ENCODE measurements at regions not wholly inside any gene's neighbourhood (a gene's known extent, or its start where the extent isn't known, plus 50 kb on each side); places are given as distances from the start of the nearest gene placed in this dataset.

GRCh38 chr15:55126111-55126510 is 70.6 kb downstream of the RSL24D1 start:
- POLR2A ChIA-PET: no interaction called here
- no peak for DNase-seq (ENCODE audit: extremely low spot score)
- CTCF ChIA-PET: no interaction called here
- TF ChIP-seq ELF4 (IDR thresholded peaks at IDR 0.05) (no peak), CTBP1 (IDR thresholded peaks at IDR 0.05; ENCODE audit: borderline replicate concordance) (no peak), ZNF384 (IDR thresholded peaks at IDR 0.05) (no peak), BHLHE40 (IDR thresholded peaks at IDR 0.05; ENCODE audit: borderline replicate concordance) (no peak), SUZ12 (IDR thresholded peaks at IDR 0.05) (no peak), FOXA1 (IDR thresholded peaks at IDR 0.05) (no peak)

GRCh38 chr15:55124616-55125015 is 72.1 kb downstream of the RSL24D1 start:
- TF ChIP-seq FOXM1 (IDR thresholded peaks at IDR 0.05; ENCODE audit: borderline replicate concordance): no peak
- TF ChIP-seq SP1 (IDR thresholded peaks at IDR 0.05): no peak
- TF ChIP-seq TARDBP (IDR thresholded peaks at IDR 0.05): no peak
- TF ChIP-seq ZNF384 (IDR thresholded peaks at IDR 0.05): no peak
- TF ChIP-seq ARNT (IDR thresholded peaks at IDR 0.05): no peak
- no peak for TF ChIP-seq FOXK2 (IDR thresholded peaks at IDR 0.05)
- no peak for TF ChIP-seq BHLHE40 (IDR thresholded peaks at IDR 0.05; ENCODE audit: borderline replicate concordance)
- CTCF ChIA-PET: no interaction called here
- POLR2A ChIA-PET: no interaction called here
- DNase-seq (ENCODE audit: extremely low spot score): no peak

- no peak for TF ChIP-seq BHLHE40 (IDR thresholded peaks at IDR 0.05; ENCODE audit: borderline replicate concordance)
- no peak for TF ChIP-seq HDGF (IDR thresholded peaks at IDR 0.05; ENCODE audit: borderline replicate concordance)
- no peak for TF ChIP-seq CTBP1 (IDR thresholded peaks at IDR 0.05; ENCODE audit: borderline replicate concordance)
- no peak for TF ChIP-seq ARNT (IDR thresholded peaks at IDR 0.05)
- no peak for TF ChIP-seq FOXK2 (IDR thresholded peaks at IDR 0.05)
- TF ChIP-seq ZNF384 (IDR thresholded peaks at IDR 0.05): no peak
- TF ChIP-seq, protein P1, sequence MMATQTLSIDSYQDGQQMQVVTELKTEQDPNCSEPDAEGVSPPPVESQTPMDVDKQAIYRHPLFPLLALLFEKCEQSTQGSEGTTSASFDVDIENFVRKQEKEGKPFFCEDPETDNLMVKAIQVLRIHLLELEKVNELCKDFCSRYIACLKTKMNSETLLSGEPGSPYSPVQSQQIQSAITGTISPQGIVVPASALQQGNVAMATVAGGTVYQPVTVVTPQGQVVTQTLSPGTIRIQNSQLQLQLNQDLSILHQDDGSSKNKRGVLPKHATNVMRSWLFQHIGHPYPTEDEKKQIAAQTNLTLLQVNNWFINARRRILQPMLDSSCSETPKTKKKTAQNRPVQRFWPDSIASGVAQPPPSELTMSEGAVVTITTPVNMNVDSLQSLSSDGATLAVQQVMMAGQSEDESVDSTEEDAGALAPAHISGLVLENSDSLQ (IDR thresholded peaks at IDR 0.05): no peak
- TF ChIP-seq SUZ12 (IDR thresholded peaks at IDR 0.05): no peak
- ChIA-PET CTCF (interaction anchor here (0.6 kb wide), 1 partner anchor 46 kb away, joined by 3 read pairs; no protein-coding TSS in a partner anchor), POLR2A (no interaction called here)
- no peak for DNase-seq (ENCODE audit: extremely low spot score)
Observed at GRCh38 chr15:55118344-55118870, 78.3 kb downstream of the RSL24D1 start.

DNA sequence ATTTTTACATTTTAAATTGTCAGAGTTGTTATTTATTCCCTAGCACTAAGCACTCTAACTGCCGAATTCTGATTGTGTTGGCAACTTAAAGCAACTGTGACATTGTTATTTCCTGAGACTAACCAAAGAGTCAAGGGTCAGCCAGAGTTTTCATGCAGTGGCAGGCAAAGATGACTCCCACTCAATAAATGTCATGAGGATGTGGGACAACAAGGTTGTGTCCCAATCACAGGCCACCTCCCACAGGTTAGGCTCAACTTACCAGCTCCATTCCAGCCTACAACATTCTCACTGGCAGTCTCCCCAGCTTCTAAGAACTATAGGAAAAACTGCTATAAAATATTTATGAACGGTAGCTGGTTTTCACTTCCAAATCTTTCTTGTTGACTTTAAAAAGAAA is 80.1 kb downstream of the RSL24D1 start:
- ChIA-PET CTCF (no interaction called here), POLR2A (no interaction called here)
- no peak for DNase-seq (ENCODE audit: extremely low spot score)
- TF ChIP-seq LEF1 (IDR thresholded peaks at IDR 0.05; ENCODE audit: borderline replicate concordance): no peak
- TF ChIP-seq ARNT (IDR thresholded peaks at IDR 0.05): no peak
- TF ChIP-seq ELF4 (IDR thresholded peaks at IDR 0.05): no peak
- no peak for TF ChIP-seq FOXK2 (IDR thresholded peaks at IDR 0.05)
- no peak for TF ChIP-seq FOXA1 (IDR thresholded peaks at IDR 0.05)
- no peak for TF ChIP-seq SP1 (IDR thresholded peaks at IDR 0.05)
- no peak for TF ChIP-seq L3MBTL2 (conservative IDR thresholded peaks at IDR 0.05)
- TF ChIP-seq FOXM1 (IDR thresholded peaks at IDR 0.05; ENCODE audit: borderline replicate concordance): no peak
- TF ChIP-seq SUZ12 (IDR thresholded peaks at IDR 0.05): no peak
- TF ChIP-seq HDGF (IDR thresholded peaks at IDR 0.05; ENCODE audit: borderline replicate concordance): no peak
- no peak for TF ChIP-seq BHLHE40 (IDR thresholded peaks at IDR 0.05; ENCODE audit: borderline replicate concordance)
- no peak for TF ChIP-seq ZNF384 (IDR thresholded peaks at IDR 0.05)
- TF ChIP-seq, protein P1 (IDR thresholded peaks at IDR 0.05): no peak
- TF ChIP-seq CTBP1 (IDR thresholded peaks at IDR 0.05; ENCODE audit: borderline replicate concordance): no peak
- TF ChIP-seq TARDBP (IDR thresholded peaks at IDR 0.05): no peak
- no peak for TF ChIP-seq NFRKB (IDR thresholded peaks at IDR 0.05)

- CTCF ChIA-PET: no interaction called here
- TF ChIP-seq FOXM1 (IDR thresholded peaks at IDR 0.05; ENCODE audit: borderline replicate concordance) (no peak), FOXK2 (IDR thresholded peaks at IDR 0.05) (no peak), SUZ12 (IDR thresholded peaks at IDR 0.05) (no peak), ELF4 (IDR thresholded peaks at IDR 0.05) (no peak), HDGF (IDR thresholded peaks at IDR 0.05; ENCODE audit: borderline replicate concordance) (no peak), NFRKB (IDR thresholded peaks at IDR 0.05) (no peak)
- TF ChIP-seq, protein P1 (IDR thresholded peaks at IDR 0.05): no peak
- no peak for DNase-seq (ENCODE audit: extremely low spot score)
- POLR2A ChIA-PET: no interaction called here
Observed at GRCh38 chr15:55113736-55114135, 83.0 kb downstream of the RSL24D1 start.

DNA sequence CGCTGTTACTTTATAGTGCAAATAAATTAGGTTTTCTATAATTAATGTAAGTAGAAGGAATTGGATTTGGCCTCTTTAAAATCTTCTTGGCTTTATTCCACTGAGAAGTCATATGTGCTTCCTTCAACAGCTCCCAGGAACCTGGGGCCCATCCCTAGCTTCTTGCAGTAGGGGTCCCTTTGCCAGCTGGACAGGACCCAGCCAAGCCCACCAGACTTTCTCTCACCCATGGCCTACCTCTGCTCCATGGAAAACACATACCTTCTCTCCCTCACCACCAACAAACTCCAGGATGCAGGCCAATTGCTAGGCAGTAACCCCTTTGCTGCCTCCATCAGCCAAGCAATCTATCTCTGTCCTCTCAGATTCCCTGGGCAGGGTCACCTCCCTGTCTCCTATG is 84.0 kb downstream of the RSL24D1 start:
- no peak for DNase-seq (ENCODE audit: extremely low spot score)
- ChIA-PET POLR2A (no interaction called here), CTCF (no interaction called here)
- TF ChIP-seq SUZ12 (IDR thresholded peaks at IDR 0.05): no peak
- TF ChIP-seq BHLHE40 (IDR thresholded peaks at IDR 0.05; ENCODE audit: borderline replicate concordance): no peak
- no peak for TF ChIP-seq SP1 (IDR thresholded peaks at IDR 0.05)
- no peak for TF ChIP-seq TARDBP (IDR thresholded peaks at IDR 0.05)
- no peak for TF ChIP-seq ZNF384 (IDR thresholded peaks at IDR 0.05)
- TF ChIP-seq ARNT (IDR thresholded peaks at IDR 0.05): no peak
- TF ChIP-seq FOXK2 (IDR thresholded peaks at IDR 0.05): no peak
- TF ChIP-seq ELF4 (IDR thresholded peaks at IDR 0.05): no peak
- TF ChIP-seq L3MBTL2 (conservative IDR thresholded peaks at IDR 0.05): no peak
- no peak for TF ChIP-seq NFRKB (IDR thresholded peaks at IDR 0.05)
- no peak for TF ChIP-seq HDGF (IDR thresholded peaks at IDR 0.05; ENCODE audit: borderline replicate concordance)
- no peak for TF ChIP-seq CTBP1 (IDR thresholded peaks at IDR 0.05; ENCODE audit: borderline replicate concordance)
- no peak for TF ChIP-seq FOXA1 (IDR thresholded peaks at IDR 0.05)

GRCh38 chr15:55110446-55110845 is 86.3 kb downstream of the RSL24D1 start:
- CTCF ChIA-PET: no interaction called here
- POLR2A ChIA-PET: no interaction called here
- no peak for TF ChIP-seq BHLHE40 (IDR thresholded peaks at IDR 0.05; ENCODE audit: borderline replicate concordance)
- TF ChIP-seq, protein P1 (IDR thresholded peaks at IDR 0.05): no peak
- TF ChIP-seq FOXA1 (IDR thresholded peaks at IDR 0.05): no peak
- TF ChIP-seq TARDBP (IDR thresholded peaks at IDR 0.05): no peak
- TF ChIP-seq SP1 (IDR thresholded peaks at IDR 0.05): no peak
- no peak for TF ChIP-seq SUZ12 (IDR thresholded peaks at IDR 0.05)
- TF ChIP-seq ELF4 (IDR thresholded peaks at IDR 0.05): no peak
- no peak for TF ChIP-seq L3MBTL2 (conservative IDR thresholded peaks at IDR 0.05)
- TF ChIP-seq ARNT (IDR thresholded peaks at IDR 0.05): no peak
- TF ChIP-seq FOXM1 (IDR thresholded peaks at IDR 0.05; ENCODE audit: borderline replicate concordance): no peak
- TF ChIP-seq HDGF (IDR thresholded peaks at IDR 0.05; ENCODE audit: borderline replicate concordance): no peak
- no peak for TF ChIP-seq FOXK2 (IDR thresholded peaks at IDR 0.05)
- TF ChIP-seq CTBP1 (IDR thresholded peaks at IDR 0.05; ENCODE audit: borderline replicate concordance): no peak
- no peak for DNase-seq (ENCODE audit: extremely low spot score)

All from HEK293T (cell line).